ENCODE measurements at regions not wholly inside any gene's neighbourhood (a gene's known extent, or its start where the extent isn't known, plus 50 kb on each side); places are given as distances from the start of the nearest gene placed in this dataset.

- Histone ChIP-seq H3K27ac (ENCODE audit: low read depth, low read length, poor library complexity, severe bottlenecking) (no peak overlapping the region), H3K9me3 (ENCODE audit: low read depth, low read length, poor library complexity, severe bottlenecking) (no peaks in the 10 kb centered on the region), H3K4me3 (ENCODE audit: low read depth, low read length, poor library complexity, severe bottlenecking) (no peak overlapping the region), H3K36me3 (ENCODE audit: insufficient read depth, low read length, poor library complexity, severe bottlenecking) (no peaks in the 10 kb centered on the region), H3K27me3 (replicated peaks; ENCODE audit: insufficient read depth, low read depth, low read length, poor library complexity) (no peaks in the 10 kb centered on the region), H3K4me1 (ENCODE audit: insufficient read depth, low read length, poor library complexity, severe bottlenecking) (peaks cover 5% of the 10 kb centered on the region)
- ChIA-PET POLR2A (ENCODE audit: low non-redundant PET) (no interaction called here), CTCF (no interaction called here)
- intact Hi-C loops (cut with micrococcal nuclease; ENCODE audit: unreplicated experiment): no loop called here
- no peak for DNase-seq (ENCODE audit: low spot score)
- TF ChIP-seq EZH2 (IDR thresholded peaks at IDR 0.05; ENCODE audit: borderline replicate concordance, low read depth, low read length, poor library complexity, severe bottlenecking) (no peak), CTCF (conservative IDR thresholded peaks at IDR 0.05; ENCODE audit: low read depth, low read length) (no peak)
- no TSS peak for BruUV-seq (replicated peaks)
Measured at GRCh38 chr5:68965926-68966325, 127.9 kb upstream of the SLC30A5 start.

GRCh38 chr5:68966596-68966995 is 127.2 kb upstream of the SLC30A5 start:
- H3K27ac ChIP-seq (ENCODE audit: low read depth, low read length, poor library complexity, severe bottlenecking): no peak overlapping the region
- no TSS peak for BruUV-seq (replicated peaks)
- intact Hi-C loops (cut with micrococcal nuclease; ENCODE audit: unreplicated experiment): no loop called here
- no peaks in the 10 kb centered on the region for H3K27me3 ChIP-seq (replicated peaks; ENCODE audit: insufficient read depth, low read depth, low read length, poor library complexity)
- no peak for DNase-seq (ENCODE audit: low spot score)
- no peaks in the 10 kb centered on the region for H3K9me3 ChIP-seq (ENCODE audit: low read depth, low read length, poor library complexity, severe bottlenecking)
- ChIA-PET CTCF (no interaction called here), POLR2A (ENCODE audit: low non-redundant PET) (no interaction called here)
- TF ChIP-seq CTCF (conservative IDR thresholded peaks at IDR 0.05; ENCODE audit: low read depth, low read length): no peak
- no peak for TF ChIP-seq EZH2 (IDR thresholded peaks at IDR 0.05; ENCODE audit: borderline replicate concordance, low read depth, low read length, poor library complexity, severe bottlenecking)
- H3K4me1 ChIP-seq (ENCODE audit: insufficient read depth, low read length, poor library complexity, severe bottlenecking): peaks cover 5% of the 10 kb centered on the region
- no peak overlapping the region for H3K4me3 ChIP-seq (ENCODE audit: low read depth, low read length, poor library complexity, severe bottlenecking)
- no peaks in the 10 kb centered on the region for H3K36me3 ChIP-seq (ENCODE audit: insufficient read depth, low read length, poor library complexity, severe bottlenecking)

DNA sequence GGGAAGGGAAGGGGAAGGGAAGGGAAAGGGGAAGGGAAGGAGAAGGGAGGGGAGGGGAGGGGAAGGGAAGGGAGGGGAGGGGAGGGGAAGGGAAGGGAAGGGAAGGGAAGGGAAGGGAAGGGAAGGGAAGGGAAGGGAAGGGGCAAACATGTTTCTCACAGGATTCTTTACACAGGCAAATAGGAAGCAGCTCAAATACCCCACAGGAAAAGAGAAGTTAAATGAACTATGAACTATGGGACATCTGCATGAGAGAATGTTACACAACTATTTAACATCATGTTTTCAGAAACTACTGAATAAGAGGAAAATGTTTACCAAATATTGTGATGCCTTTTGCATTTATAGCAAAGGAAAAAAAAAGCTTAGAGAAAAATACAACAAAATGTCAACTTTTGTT is 125.4 kb upstream of the SLC30A5 start:
- CTCF ChIA-PET: no interaction called here
- H3K27me3 ChIP-seq (replicated peaks; ENCODE audit: insufficient read depth, low read depth, low read length, poor library complexity): no peaks in the 10 kb centered on the region
- no peaks in the 10 kb centered on the region for H3K9me3 ChIP-seq (ENCODE audit: low read depth, low read length, poor library complexity, severe bottlenecking)
- intact Hi-C loops (cut with micrococcal nuclease; ENCODE audit: unreplicated experiment): no loop called here
- no peak for DNase-seq (ENCODE audit: low spot score)
- BruUV-seq (replicated peaks): no TSS peak
- TF ChIP-seq CTCF (conservative IDR thresholded peaks at IDR 0.05; ENCODE audit: low read depth, low read length): no peak
- TF ChIP-seq EZH2 (IDR thresholded peaks at IDR 0.05; ENCODE audit: borderline replicate concordance, low read depth, low read length, poor library complexity, severe bottlenecking): no peak
- no peak overlapping the region for H3K4me3 ChIP-seq (ENCODE audit: low read depth, low read length, poor library complexity, severe bottlenecking)
- H3K36me3 ChIP-seq (ENCODE audit: insufficient read depth, low read length, poor library complexity, severe bottlenecking): no peaks in the 10 kb centered on the region
- no peaks in the 10 kb centered on the region for H3K4me1 ChIP-seq (ENCODE audit: insufficient read depth, low read length, poor library complexity, severe bottlenecking)
- POLR2A ChIA-PET (ENCODE audit: low non-redundant PET): no interaction called here
- no peak overlapping the region for H3K27ac ChIP-seq (ENCODE audit: low read depth, low read length, poor library complexity, severe bottlenecking)

Data from A673 (cell line).